ENCODE measurements at regions not wholly inside any gene's neighbourhood (a gene's known extent, or its start where the extent isn't known, plus 50 kb on each side); places are given as distances from the start of the nearest gene placed in this dataset.
"Not testable (repeated sequence)": the region's sequence is repeated elsewhere in the genome, so short reads cannot be mapped to it uniquely, and the experiment has no call there.

DNA sequence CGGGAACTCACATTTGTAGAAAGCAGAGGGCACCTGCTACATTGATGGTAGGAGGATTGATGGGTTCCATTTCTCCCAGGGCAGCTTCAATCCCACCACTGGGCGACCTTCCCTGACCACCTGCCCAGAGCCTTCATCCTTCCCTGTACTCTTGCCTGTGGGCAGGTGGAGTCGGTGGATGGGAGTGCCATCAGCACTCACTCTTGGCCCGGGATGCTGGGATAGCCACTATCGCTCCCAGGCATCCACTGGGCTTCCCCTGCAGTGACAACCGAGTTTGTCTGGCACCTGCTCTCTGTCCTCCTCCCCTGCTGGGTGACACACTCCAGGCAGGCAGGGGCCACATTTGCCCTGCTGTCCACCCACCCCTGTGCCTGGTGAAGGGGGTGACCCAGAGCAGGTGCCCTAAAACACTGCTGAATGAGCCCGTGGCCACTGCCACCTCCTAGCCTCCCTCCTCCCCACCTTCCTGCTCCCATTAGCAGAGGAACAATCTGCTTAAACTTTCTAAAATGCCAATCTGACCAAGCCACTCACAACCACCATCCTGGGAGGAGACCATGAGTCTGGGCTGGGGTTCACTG is 604.7 kb downstream of the TBC1D22A start:
- DNase-seq: no peak

DNA sequence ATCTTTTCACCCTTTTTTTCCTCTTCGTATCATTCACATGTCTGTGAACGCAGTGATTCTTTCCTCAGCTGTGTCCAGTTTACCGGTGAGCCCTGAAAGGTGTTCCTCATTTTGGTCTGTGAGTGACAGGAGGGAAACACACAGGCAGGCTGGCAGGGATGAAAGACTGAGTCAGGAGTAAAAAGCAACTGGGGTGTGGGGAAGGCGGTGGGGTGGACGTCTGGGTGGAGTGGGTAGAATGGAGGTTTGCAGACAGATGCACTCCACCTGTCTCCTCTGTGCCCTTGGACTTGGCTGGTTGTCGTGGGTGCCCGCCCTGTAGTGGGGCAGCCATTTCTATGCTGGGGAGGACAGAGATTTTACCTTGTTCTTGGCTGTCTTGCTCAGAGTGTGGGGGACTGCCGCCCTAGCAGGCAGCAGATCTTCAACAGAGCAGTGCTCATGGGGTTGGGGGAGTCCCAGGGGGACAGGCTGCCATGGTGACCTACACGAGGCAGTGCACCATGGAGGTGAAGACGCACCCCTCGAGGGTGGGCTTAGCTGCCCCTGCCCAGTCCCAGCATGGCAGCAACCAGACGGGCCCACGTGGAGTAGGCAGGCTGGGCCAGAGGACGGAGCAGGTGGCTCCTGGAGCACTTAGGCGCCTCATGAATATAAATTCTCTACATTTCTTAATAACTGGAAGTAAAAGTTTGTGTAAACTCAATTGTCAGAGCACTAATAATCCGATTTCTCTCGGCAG is 603.7 kb downstream of the TBC1D22A start:
- DNase-seq: no peak

DNA sequence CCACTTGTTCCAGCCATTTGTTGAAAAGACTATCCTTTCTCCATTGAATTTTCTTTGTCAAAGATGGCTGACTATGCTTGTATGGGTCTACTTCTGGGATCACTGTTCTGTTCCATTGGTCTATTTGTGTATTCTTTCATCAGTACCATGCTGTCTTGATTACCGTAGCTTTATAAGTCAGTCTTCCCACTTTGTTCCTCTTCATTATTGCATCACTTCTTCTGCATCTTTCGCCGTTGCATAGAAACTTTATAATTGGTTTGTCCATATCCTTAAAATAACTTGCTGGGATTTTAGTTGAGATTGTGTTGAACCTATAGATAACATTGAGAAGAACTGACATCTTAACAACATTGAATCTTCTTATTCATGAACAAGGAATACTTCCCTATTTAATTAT is 598.8 kb downstream of the TBC1D22A start:
- DNase-seq: no peak

DNA sequence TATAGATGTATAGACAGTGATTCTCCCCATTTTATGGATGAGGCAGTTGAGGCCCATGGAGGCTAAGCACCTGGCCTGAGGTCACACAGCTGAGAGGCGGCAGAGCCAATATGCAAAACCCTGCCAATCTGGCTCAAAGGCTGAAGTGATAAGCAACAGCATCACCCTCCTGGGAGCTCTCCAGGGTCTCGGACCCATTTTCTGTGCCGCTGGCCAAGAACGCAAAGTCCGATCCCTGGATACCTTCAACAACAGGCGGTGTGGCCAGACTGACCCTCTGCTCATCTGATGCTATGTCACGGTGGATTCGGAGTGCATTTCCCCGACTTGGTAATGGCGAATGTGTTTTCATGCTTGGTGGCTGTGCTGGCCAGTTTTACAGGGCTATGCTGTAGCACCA is 595.0 kb downstream of the TBC1D22A start:
- no peak for DNase-seq

DNA sequence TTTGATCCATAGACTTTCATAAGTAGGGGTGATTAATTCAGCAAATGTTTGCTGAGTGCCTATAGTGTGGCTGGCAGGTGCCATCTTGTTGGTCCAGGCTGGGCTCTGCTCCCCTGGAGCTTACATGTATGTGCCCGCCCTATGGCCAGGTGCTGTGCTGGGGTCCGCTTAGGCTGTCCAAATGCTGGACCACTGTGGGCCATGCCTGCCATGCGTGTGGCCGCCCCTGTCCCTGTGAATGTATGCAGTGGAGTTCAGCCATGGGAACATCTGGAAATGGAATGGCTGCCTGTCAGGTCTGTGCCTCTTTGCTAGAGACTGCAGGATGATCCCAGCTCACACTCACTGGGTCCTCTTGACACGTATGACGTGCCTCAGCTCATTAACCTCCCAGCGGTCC is 594.6 kb downstream of the TBC1D22A start:
- DNase-seq: no peak

DNA sequence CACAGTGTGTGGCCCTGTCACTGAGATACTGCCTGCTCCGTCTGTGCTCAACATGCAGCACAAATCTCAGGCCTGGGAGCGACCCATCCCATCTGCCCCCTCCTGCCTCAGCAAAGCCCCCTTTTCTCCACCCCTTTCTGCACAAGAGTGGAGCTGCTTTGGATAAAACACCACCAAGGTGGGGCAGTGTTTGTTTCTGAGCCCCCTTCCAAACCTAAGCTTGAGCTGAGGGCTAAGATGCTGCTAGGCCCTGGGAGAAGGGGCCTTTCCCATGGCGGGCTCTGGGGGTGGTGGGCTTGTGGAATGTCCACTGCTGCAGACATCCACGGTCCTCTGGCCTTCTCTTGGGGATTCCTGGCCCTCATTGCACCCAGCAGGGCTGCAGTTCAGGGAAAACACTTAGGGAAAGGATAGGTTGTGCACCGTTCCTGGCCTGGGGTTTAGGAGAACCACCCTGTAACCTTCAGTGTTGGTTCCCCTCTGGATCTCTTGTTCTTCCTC is 594.1 kb downstream of the TBC1D22A start:
- DNase-seq: no peak

DNA sequence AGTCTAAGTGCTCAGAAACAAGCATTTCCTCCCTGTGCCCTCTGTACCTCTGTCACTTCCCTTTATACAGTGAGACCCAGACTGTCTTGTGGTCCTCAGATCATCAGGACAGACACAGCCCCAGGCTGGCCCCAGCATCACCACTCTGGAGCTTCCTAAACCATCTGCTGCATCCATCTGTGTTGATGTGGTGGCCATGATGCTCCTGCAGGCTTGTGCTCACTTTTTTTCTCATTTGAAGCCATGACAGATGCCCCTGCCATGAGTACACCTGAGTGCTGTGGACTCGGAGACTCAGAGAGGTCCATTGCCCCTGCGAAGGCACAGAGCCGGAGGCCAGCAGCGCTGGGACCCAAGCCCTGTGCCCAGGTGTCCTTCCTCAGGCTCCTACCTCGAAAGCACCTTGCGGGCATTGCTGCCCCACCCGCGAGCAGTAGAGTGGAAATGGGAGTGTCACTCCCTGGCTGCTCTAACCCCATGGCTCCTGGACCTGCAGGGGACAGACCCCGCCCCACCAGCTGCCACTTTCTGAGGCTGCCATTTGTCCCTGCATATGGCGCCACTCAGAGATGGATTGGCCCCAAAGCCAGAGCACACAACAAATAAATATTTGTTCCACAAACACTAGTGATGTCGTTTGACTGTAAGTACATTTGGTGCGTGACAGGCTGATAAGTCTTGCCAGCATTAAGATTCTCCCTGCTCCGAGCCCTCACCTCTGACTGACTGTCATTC is 593.5 kb downstream of the TBC1D22A start:
- DNase-seq: no peak

DNA sequence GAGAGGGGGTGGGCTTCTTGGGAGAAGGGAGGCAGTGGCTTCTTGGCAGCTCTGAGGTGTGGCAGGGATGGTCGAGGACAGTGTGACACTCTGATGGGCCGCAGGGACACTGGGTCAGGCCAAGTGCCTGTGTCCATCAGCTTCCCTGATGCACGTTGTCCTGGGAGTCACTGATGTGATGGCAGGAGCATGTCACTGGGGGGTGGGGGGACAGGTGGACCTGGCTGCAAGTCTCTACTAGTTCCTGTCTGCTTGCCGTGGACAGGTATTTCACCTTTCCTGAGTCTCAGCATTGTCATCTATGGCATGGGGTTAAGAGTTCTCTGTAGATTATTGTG is 592.9 kb downstream of the TBC1D22A start:
- no peak for DNase-seq

DNA sequence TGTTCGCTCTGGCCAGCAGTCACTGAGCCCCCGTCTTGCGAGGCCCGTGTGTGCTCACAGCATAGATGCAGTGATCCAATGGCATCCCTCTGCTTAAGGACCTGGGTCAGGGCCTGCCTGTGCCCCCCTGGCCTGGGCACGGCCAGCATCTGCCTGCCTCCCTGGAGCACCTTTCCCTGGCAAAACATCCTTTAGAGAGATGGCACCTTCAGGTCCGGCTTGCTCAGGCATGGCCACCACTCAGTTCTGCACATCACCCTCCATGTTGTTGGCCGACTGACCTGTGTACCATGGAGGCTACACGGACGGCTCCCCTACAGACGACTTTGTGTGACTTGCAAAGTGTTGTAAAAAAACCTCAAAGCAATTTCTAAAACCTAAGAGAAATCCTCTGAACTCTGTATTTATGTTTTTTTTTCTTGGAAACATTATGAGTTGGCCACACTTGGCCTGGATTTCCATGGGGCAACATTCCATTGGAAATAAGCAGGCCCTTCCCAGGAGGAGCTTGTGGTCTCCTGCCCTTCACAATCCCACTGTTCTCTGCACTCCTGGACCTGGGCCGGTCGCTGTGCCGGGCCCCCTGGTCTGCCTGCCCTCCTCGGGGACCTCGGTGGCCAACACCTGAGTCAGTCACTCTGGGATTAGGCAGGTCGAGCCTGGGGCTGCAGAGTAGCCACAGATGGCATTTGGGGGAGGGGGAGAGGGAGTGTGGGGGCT is 592.4 kb downstream of the TBC1D22A start:
- DNase-seq: no peak

DNA sequence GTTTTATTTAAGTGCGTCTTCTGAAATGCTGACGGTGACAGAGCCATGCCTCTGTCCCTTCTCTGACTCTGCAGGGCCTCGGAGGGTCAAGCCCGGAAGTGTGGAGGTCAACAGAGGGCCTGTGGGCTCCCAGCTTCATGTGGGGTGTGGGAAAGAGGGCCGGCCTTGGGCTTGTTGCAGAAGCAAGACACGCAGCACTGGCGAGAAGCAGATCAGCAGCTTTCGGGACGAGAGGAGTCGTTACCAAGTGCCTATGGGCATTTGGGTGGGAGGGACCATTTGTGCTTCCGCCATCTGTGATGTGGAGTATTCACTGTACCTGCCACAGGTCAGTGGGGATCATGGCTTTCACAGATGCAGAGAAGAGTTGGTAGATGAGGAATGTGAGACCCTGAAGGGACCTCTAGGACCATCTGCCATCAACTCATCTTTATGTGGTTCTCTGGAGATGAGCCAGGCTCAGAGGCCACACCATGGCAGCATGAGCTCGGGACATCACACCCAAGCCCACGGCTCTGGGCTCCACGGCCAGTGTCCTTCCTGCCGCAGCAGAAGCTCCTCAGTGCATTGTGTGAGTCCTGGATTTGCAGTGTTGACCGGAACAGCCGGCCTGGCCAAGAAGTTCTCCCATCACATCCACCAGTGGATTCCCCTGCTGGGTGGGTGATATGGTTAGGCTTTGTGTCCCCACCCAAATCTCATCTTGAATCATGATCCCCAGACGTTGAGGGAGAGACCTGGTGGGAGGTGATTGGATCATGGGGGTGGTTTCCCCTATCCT is 590.7 kb downstream of the TBC1D22A start:
- DNase-seq: no peak

DNA sequence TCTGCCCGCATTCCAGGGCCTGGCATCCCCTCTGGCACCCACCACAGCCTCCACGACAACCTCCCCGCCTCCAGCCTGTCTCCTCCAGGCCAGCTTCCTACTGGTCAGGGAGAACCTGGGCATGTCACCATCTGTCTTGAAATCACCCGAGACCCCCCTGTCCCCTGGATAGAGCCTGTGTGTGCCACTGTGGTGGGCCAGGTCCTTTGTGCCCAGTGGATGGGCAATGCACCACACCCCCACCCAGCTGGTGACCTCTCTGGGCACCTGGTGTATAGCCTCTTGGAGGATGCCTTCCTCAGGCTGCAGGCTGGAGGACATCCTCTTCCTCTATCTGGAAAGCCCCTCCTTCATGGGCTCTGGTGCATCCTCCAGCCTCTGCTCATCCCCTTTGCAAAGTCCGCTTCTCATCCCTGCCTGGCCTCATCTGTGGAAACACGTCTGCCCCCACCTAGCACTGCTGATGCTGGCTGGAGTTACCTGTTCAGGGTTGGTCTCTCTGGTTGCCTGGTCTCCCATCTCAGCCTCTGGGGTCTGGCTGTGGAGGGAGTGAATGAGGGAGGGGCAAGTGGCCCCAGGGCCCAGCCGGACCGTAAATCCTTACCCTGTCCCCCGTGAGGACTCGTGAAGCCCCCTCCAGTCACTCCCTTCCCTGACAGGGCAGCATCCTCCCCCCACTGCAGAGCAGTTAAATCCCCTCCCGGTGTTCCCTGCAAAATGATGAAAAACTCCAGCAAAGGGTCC is 589.6 kb downstream of the TBC1D22A start:
- DNase-seq: no peak

DNA sequence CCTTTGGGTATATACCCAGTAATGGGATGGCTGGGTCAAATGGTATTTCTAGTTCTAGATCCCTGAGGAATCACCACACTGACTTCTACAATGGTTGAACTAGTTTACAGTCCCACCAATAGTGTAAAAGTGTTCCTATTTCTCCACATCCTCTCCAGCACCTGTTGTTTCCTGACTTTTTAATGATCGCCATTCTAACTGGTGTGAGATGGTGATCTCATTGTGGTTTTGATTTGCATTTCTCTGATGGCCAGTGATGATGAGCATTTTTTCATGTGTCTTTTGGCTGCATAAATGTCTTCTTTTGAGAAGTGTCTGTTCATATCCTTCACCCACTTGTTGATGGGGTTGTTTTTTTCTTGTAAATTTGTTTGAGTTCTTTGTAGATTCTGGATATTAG is 583.8 kb downstream of the TBC1D22A start:
- not testable (repeated sequence) for DNase-seq

DNA sequence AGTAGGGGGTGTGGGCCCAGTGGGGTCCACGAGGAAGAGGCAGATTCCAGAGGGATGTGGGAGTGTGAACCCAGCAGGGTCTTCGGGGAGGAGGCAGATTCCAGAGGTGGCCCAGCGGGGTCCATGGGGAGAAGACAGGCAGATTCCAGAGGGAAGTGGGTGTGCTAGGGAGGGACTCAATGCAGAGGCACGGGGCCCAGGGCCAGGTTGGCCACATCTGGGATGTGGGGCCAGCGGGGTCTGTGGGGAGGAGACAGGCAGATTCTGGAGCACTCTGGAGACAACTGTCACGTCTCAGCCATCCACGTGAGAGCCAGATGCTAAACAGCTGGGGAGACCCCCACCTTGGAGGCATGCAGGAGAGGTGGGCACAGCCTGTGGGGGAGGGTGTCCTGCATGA is 582.6 kb downstream of the TBC1D22A start:
- DNase-seq: no peak

DNA sequence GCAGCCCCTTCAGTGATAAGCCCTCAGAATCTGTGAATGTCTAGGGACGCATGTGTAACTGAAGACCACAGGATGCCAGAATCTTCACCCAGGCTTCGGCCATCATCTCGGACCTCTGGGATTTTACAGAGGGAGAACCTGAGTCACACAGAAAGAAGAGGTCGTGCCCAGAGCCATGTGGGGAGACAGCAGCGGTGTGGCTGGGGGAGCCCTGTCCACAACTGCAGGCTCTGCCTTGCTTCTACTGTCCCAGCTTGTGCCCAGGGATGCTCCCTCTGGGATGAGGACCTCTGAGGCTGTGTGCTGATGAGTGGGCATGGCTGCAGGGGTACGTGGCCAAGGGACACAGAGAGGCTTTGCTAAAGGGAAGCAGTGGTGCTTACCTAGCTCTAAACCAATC is 582.0 kb downstream of the TBC1D22A start:
- no peak for DNase-seq

DNA sequence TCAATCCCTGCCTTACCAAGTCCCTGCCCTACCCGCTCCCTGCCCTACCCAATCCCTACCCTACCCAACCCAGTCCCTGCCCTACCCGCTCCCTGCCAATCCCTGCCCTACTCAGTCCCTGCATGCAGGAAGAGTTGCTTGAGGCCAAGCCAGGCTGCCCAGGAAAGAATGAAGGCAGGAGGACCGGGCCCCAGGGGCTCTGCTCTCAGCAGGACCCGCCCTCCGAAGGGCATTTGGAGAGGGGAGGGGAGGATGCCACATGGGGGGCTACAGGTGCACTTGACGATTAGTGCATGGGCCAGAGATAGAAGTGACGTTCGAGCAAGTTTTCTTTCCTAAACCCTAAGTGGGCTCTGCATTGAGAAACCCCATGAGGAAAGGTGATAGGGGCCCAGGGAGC is 581.2 kb downstream of the TBC1D22A start:
- no peak for DNase-seq

DNA sequence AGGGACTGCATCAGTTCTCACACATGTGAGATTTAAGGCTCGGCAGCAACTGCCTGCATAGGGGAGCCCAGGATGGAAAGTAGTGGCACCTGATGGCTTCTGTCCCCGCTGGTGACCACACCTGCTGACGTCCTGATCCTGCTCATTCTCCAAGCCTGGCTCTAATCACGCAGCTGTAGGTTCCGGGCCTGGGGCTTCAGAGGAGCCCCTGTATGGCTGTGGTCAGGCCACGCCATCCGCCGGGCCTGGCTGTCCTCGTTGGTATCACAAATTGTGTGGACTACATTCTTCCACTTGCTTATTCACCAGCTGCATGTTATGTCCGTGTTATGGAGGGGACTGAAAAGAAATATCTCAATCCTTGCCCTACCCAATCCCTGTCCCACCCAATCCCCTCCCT is 580.0 kb downstream of the TBC1D22A start:
- DNase-seq: no peak

DNA sequence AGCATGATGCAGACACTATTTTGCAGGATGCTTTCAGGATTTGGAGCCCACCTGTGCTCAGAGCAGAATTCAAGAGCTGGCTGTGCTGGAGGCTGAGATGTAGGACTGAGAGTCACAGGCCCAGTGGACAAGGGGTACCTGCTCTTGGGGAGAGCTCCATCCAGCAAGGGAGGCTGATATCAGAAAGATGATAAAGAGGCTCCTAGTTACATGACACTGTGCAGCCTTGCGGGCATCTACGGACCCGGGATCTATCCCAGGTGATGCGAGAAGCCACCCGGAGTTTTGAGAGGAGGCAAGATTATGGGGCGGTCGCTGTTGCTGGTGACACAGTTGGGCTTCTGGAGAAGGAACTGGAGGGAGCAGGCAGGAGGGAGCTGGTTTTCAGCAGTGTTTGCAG is 579.0 kb downstream of the TBC1D22A start:
- DNase-seq: no peak

DNA sequence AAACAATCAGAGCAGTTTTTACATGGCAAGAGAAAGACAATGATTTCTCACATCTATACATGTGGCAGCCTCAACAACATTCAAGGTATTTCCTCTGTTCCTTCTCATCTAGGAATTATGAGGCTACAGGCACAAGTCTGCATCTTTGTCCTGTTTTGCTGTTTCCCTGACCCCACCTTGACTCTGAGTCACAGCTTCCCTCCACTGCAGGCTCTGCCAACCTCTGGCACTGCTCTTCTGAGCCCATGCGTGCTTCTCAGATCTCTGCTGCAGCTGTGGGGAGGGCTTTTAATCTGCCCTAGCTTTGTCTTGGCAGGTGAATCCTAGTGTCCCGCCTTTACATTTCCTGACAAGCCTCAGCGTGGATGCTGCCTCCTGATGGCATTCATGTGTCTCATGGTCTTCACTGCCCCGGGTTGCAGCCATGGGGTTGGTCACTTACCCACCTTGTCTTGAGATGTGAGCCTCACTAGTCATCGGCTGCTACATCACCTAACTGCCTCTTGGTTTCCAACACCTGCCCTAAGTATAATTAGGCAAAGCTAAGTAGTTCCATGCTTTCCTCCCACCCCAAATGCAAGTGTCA is 578.5 kb downstream of the TBC1D22A start:
- DNase-seq: no peak

DNA sequence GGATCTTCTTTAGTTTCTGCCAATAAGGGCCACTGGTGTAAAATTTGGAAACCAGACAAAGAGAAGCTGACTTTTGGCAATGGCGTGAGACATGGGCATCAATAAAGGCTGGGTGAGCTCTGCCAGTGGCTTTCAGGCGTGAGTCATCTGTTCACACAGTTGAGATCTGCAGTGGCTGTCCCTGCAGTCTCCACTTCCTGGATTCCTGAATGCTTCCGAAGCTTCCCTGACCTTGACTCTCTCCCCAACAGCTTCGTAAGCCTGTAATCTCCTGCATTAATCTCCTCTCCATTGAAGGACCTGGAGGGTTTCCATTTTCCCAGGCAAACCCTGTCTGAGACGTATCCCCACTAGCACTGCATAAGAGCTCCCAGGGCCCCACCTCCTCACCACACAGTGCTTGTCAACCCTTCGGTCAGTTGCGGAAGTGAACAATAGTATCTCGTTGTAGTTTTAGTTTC is 574.7 kb downstream of the TBC1D22A start:
- DNase-seq: no peak

DNA sequence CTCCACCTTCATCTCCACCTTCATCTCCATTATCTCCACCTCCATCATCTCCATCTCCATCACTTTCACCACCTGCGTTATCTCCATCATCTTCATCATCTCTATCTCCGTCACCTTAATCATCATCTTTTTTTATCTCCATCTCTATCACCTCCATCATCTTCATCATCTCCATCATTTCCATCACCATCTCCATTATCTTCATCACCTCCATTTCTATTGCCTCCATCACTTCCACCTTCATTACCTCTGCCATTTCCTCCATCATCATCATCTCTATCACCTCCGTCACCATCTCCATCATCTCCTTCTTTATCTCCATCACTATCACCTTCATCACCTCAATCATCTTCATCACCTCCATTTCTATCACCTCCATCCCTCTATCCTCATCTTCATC is 573.5 kb downstream of the TBC1D22A start:
- DNase-seq: no peak

DNA sequence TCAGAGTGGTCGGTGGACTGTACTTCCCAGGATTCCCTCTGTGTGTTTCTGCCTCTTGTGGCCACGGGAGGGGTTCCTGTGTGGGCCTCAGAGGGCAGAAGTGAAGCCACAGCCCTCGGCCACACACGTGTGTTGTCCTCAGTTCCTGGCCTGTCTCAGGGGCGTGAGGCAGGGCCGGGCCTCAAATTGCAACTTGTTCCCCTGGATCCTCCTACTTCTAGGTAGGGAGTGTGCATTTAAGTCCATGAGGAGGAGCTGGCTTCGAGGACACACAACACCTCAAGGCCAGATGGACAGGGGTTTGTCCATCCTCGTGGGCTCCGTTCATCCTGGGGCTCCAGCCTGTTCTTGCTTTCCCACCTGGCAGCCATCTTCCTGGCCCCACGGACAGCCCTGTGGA is 573.0 kb downstream of the TBC1D22A start:
- no peak for DNase-seq
